Hepatocyte (in vitro differentiated cells): ENCODE measurements at regions not wholly inside any gene's neighbourhood (a gene's known extent, or its start where the extent isn't known, plus 50 kb on each side); places are given as distances from the start of the nearest gene placed in this dataset.

Source experiments
- EZH2 ChIP-seq: fragments of 200-600 bp; sonication (generic); IDR thresholded peaks from 2 replicates; pipeline ENCODE4 v1.6.1; 2016; ENCODE audit warnings: antibody characterized with exemption, mild to moderate bottlenecking, borderline replicate concordance
- TF ChIP-seq, protein P1 (sequence below): fragments of 200-600 bp; sonication (generic); IDR thresholded peaks from 2 replicates; pipeline ENCODE4 v1.5.1; 2016; ENCODE audit warnings: antibody characterized with exemption, mild to moderate bottlenecking; ENCODE audit not compliant: poor library complexity

GRCh38 chr11:87456499-87456898 lies 418.8 kb downstream of the TMEM135 start:
- no peak for TF ChIP-seq EZH2
- TF ChIP-seq, protein P1, sequence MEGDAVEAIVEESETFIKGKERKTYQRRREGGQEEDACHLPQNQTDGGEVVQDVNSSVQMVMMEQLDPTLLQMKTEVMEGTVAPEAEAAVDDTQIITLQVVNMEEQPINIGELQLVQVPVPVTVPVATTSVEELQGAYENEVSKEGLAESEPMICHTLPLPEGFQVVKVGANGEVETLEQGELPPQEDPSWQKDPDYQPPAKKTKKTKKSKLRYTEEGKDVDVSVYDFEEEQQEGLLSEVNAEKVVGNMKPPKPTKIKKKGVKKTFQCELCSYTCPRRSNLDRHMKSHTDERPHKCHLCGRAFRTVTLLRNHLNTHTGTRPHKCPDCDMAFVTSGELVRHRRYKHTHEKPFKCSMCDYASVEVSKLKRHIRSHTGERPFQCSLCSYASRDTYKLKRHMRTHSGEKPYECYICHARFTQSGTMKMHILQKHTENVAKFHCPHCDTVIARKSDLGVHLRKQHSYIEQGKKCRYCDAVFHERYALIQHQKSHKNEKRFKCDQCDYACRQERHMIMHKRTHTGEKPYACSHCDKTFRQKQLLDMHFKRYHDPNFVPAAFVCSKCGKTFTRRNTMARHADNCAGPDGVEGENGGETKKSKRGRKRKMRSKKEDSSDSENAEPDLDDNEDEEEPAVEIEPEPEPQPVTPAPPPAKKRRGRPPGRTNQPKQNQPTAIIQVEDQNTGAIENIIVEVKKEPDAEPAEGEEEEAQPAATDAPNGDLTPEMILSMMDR = no peak
